ENCODE measurements at regions not wholly inside any gene's neighbourhood (a gene's known extent, or its start where the extent isn't known, plus 50 kb on each side); places are given as distances from the start of the nearest gene placed in this dataset.

- TF ChIP-seq CTCF (conservative IDR thresholded peaks at IDR 0.05 in 1 of 2, IDR thresholded peaks at IDR 0.05 in 1 of 2; ENCODE audit: low read depth in 1 of 2, low read length in 2 of 2) (no peak), EZH2 (IDR thresholded peaks at IDR 0.05; ENCODE audit: low read length, missing control alignments) (no peak)
Measured at GRCh38 chr5:174397206-174397605, 327.2 kb upstream of the MSX2 start.
